PFSK-1 (cell line): ENCODE measurements at regions not wholly inside any gene's neighbourhood (a gene's known extent, or its start where the extent isn't known, plus 50 kb on each side); places are given as distances from the start of the nearest gene placed in this dataset.

ENCODE experiments used
- FOXP2 ChIP-seq: optimal IDR thresholded peaks from 2 replicates; pipeline ENCODE3; 2011; ENCODE audit warnings: borderline replicate concordance, control low read depth, inconsistent platforms; ENCODE audit not compliant: insufficient read depth; ENCODE audit errors: extremely low read length, extremely low read depth
- POLR2AphosphoS5 ChIP-seq: IDR thresholded peaks from 2 replicates; pipeline ENCODE4 v1.6.1; 2012; ENCODE audit warnings: low read depth, mild to moderate bottlenecking, control low read depth, low read length, moderate library complexity
- REST ChIP-seq, 2 experiments: IDR thresholded peaks; 2 replicates each; pipeline versions ENCODE4 v1.6.1 to v1.8.0; 2011 to 2012; ENCODE audit warnings: low read depth in 2 of 2, low read length in 2 of 2, control low read depth in 1 of 2, inconsistent platforms in 1 of 2, mild to moderate bottlenecking in 1 of 2, moderate library complexity in 1 of 2; ENCODE audit not compliant: insufficient read depth in 1 of 2
- SIN3A ChIP-seq: IDR thresholded peaks from 2 replicates; pipeline ENCODE4 v1.6.1; 2012; ENCODE audit warnings: mild to moderate bottlenecking, low read length, moderate library complexity, borderline replicate concordance; ENCODE audit not compliant: insufficient read depth
- TAF1 ChIP-seq: IDR thresholded peaks from 2 replicates; pipeline ENCODE4 v1.6.1; 2012; ENCODE audit warnings: low read length, control low read depth, borderline replicate concordance; ENCODE audit not compliant: insufficient read depth

GRCh38 chr7:16261654-16262053 lies 159.7 kb downstream of the CRPPA start:
- TF ChIP-seq FOXP2, result no peak
- TF ChIP-seq TAF1, result no peak
- TF ChIP-seq REST (IDR thresholded peaks at IDR 0.05; ENCODE audit: insufficient read depth in 1 of 2, low read depth in 2 of 2, low read length in 2 of 2), result no peak
- no peak for TF ChIP-seq POLR2AphosphoS5
- no peak for TF ChIP-seq SIN3A

- TF ChIP-seq POLR2AphosphoS5 (no peak), REST (IDR thresholded peaks at IDR 0.05; ENCODE audit: insufficient read depth in 1 of 2, low read depth in 2 of 2, low read length in 2 of 2) (no peak), FOXP2 (no peak), TAF1 (no peak), SIN3A (no peak)
Measured at GRCh38 chr7:16261100-16261499, 160.2 kb downstream of the CRPPA start.

GRCh38 chr7:16260236-16260728 lies 161.1 kb downstream of the CRPPA start:
- TF ChIP-seq POLR2AphosphoS5, result no peak
- no peak for TF ChIP-seq FOXP2
- no peak for TF ChIP-seq SIN3A
- TF ChIP-seq REST (IDR thresholded peaks at IDR 0.05; ENCODE audit: insufficient read depth in 1 of 2, low read depth in 2 of 2, low read length in 2 of 2), result no peak
- TF ChIP-seq TAF1, result no peak

- TF ChIP-seq TAF1, result no peak
- TF ChIP-seq REST (IDR thresholded peaks at IDR 0.05; ENCODE audit: insufficient read depth in 1 of 2, low read depth in 2 of 2, low read length in 2 of 2), result no peak
Measured at GRCh38 chr7:16244469-16244868, 176.9 kb downstream of the CRPPA start.

GRCh38 chr7:16242920-16243319 lies 178.4 kb downstream of the CRPPA start:
- no peak for TF ChIP-seq POLR2AphosphoS5
- TF ChIP-seq SIN3A, result no peak
- no peak for TF ChIP-seq TAF1
- TF ChIP-seq FOXP2, result no peak
- TF ChIP-seq REST (IDR thresholded peaks at IDR 0.05; ENCODE audit: insufficient read depth in 1 of 2, low read depth in 2 of 2, low read length in 2 of 2), result no peak
